ENCODE measurements at regions not wholly inside any gene's neighbourhood (a gene's known extent, or its start where the extent isn't known, plus 50 kb on each side); places are given as distances from the start of the nearest gene placed in this dataset.

DNA sequence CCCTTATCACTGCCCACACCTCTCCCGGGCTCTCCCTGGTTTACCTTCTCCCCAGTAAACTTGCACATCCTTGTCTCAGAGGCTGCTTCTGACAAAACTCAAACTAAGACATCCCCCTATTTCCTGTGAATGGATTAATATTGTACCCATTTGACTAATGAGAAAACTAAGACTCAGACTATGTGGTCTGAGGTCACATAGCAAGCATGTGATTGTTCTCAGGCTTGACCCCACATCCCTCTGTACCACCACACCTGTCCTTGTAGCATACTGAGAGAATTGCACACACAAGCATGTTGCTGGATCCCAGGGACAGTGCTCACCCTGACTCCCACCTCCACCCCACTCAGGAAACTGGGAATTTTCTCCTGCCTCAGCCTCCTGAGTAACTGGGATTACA lies 90.7 kb upstream of the HES1 start:
- BruUV-seq (replicated peaks) = no TSS peak
- ChIA-PET CTCF (no interaction called here), POLR2A (no interaction called here), RAD21 (ENCODE audit: low non-redundant PET in 1 of 2, low total read pairs in 2 of 2, uncharacterized antibody in 2 of 2, unreplicated experiment in 2 of 2) (no interaction called here)
- H3K4me1 ChIP-seq (ENCODE audit: control insufficient read depth in 1 of 2, insufficient read depth in 2 of 2, low read length in 2 of 2) = no peaks in the 10 kb centered on the region; a peak in 1 of 4 replicates
- TF ChIP-seq POLR2A (IDR thresholded peaks at IDR 0.05; ENCODE audit: borderline replicate concordance, extremely low read depth, insufficient read depth, insufficient read length) (no peak), RAD21 (IDR thresholded peaks at IDR 0.05; ENCODE audit: low read depth) (no peak), ELF1 (IDR thresholded peaks at IDR 0.05; ENCODE audit: borderline replicate concordance, low read depth) (no peak), EGR1 (IDR thresholded peaks at IDR 0.05; ENCODE audit: low read depth) (no peak), CEBPB (IDR thresholded peaks at IDR 0.05; ENCODE audit: low read depth) (no peak), ZFX (IDR thresholded peaks at IDR 0.05) (no peak), SRF (IDR thresholded peaks at IDR 0.05; ENCODE audit: low read depth) (no peak), SIN3A (IDR thresholded peaks at IDR 0.05; ENCODE audit: low read depth) (no peak), TCF7L2 (IDR thresholded peaks at IDR 0.05; ENCODE audit: borderline replicate concordance, extremely low read depth, insufficient read depth, insufficient read length) (no peak), EZH2phosphoT487 (IDR thresholded peaks at IDR 0.05; ENCODE audit: borderline replicate concordance) (no peak)
- TF ChIP-seq, protein P1, sequence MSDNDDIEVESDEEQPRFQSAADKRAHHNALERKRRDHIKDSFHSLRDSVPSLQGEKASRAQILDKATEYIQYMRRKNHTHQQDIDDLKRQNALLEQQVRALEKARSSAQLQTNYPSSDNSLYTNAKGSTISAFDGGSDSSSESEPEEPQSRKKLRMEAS (IDR thresholded peaks at IDR 0.05) = no peak
- TF ChIP-seq, protein P2, sequence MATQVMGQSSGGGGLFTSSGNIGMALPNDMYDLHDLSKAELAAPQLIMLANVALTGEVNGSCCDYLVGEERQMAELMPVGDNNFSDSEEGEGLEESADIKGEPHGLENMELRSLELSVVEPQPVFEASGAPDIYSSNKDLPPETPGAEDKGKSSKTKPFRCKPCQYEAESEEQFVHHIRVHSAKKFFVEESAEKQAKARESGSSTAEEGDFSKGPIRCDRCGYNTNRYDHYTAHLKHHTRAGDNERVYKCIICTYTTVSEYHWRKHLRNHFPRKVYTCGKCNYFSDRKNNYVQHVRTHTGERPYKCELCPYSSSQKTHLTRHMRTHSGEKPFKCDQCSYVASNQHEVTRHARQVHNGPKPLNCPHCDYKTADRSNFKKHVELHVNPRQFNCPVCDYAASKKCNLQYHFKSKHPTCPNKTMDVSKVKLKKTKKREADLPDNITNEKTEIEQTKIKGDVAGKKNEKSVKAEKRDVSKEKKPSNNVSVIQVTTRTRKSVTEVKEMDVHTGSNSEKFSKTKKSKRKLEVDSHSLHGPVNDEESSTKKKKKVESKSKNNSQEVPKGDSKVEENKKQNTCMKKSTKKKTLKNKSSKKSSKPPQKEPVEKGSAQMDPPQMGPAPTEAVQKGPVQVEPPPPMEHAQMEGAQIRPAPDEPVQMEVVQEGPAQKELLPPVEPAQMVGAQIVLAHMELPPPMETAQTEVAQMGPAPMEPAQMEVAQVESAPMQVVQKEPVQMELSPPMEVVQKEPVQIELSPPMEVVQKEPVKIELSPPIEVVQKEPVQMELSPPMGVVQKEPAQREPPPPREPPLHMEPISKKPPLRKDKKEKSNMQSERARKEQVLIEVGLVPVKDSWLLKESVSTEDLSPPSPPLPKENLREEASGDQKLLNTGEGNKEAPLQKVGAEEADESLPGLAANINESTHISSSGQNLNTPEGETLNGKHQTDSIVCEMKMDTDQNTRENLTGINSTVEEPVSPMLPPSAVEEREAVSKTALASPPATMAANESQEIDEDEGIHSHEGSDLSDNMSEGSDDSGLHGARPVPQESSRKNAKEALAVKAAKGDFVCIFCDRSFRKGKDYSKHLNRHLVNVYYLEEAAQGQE (IDR thresholded peaks at IDR 0.05; ENCODE audit: low read depth) = no peak
- no peak overlapping the region for H3K9ac ChIP-seq (ENCODE audit: low read length)
- intact Hi-C loops (cut with micrococcal nuclease) = no loop called here
- H3K4me2 ChIP-seq (ENCODE audit: low read length) = no peak overlapping the region
- H2AFZ ChIP-seq (ENCODE audit: low read depth, low read length, poor library complexity, severe bottlenecking) = no peak overlapping the region
- H3K27me3 ChIP-seq (ENCODE audit: insufficient read depth, low read length) = no peaks in the 10 kb centered on the region
- no peaks in the 10 kb centered on the region for H3K9me3 ChIP-seq (ENCODE audit: control insufficient read depth in 1 of 2, insufficient read depth in 1 of 2, low read depth in 1 of 2, low read length in 2 of 2)
- H4K20me1 ChIP-seq (ENCODE audit: insufficient read depth) = no peaks in the 10 kb centered on the region
- ATAC-seq = no peak
- no peak for DNase-seq (ENCODE audit: low read depth, low spot score)
- H3K36me3 ChIP-seq (ENCODE audit: control insufficient read depth in 1 of 2, insufficient read depth in 2 of 2, low read length in 2 of 2) = no peaks in the 10 kb centered on the region
- no peak overlapping the region for H3K27ac ChIP-seq (ENCODE audit: low read depth, low read length)
- no peaks in the 10 kb centered on the region for H3K9me2 ChIP-seq (ENCODE audit: insufficient read depth)
- no peaks in the 10 kb centered on the region for H3K79me2 ChIP-seq (ENCODE audit: insufficient read depth, low read length)
- no peak overlapping the region for H3K4me3 ChIP-seq (replicated peaks in 1 of 2; ENCODE audit: low read depth in 1 of 2, low read length in 2 of 2)
